Neural cell (in vitro differentiated cells): ENCODE measurements at regions not wholly inside any gene's neighbourhood (a gene's known extent, or its start where the extent isn't known, plus 50 kb on each side); places are given as distances from the start of the nearest gene placed in this dataset.

Source experiments
- EP300 ChIP-seq: fragments of 450-650 bp; conservative IDR thresholded peaks from 2 replicates; pipeline ENCODE4 v1.6.1; 2014; ENCODE audit warnings: antibody characterized with exemption, mild to moderate bottlenecking, moderate library complexity; ENCODE audit not compliant: poor library complexity, severe bottlenecking
- EZH2 ChIP-seq: fragments of 200-600, 300-800 bp; shearing (Covaris generic), sonication (generic); IDR thresholded peaks from 2 replicates; pipeline ENCODE4 v1.6.1; 2014; ENCODE audit warnings: antibody characterized with exemption, low read length, borderline replicate concordance, mild to moderate bottlenecking; ENCODE audit not compliant: insufficient read depth, poor library complexity, severe bottlenecking
- POLR2AphosphoS5 ChIP-seq: IDR thresholded peaks from 2 replicates; pipeline ENCODE4 v1.6.1; 2012
- RAD21 ChIP-seq: fragments of 450-650 bp; conservative IDR thresholded peaks from 2 replicates; pipeline ENCODE4 v1.6.1; 2014; ENCODE audit warnings: antibody characterized with exemption, mild to moderate bottlenecking, moderate library complexity
- SMC3 ChIP-seq: fragments of 450-650 bp; conservative IDR thresholded peaks from 2 replicates; pipeline ENCODE4 v1.6.1; 2014; ENCODE audit warnings: antibody characterized with exemption, mild to moderate bottlenecking, moderate library complexity; ENCODE audit not compliant: poor library complexity
- TAF1 ChIP-seq: IDR thresholded peaks from 2 replicates; pipeline ENCODE4 v1.6.1; 2012; ENCODE audit warnings: low read depth
- TF ChIP-seq, protein P1 (sequence below): fragments of 450-650 bp; IDR thresholded peaks from 2 replicates; pipeline ENCODE4 v1.5.1; 2014; ENCODE audit warnings: antibody characterized with exemption, mild to moderate bottlenecking, moderate library complexity; ENCODE audit not compliant: poor library complexity, severe bottlenecking
- TF ChIP-seq, protein P2 (sequence below): IDR thresholded peaks from 2 replicates; pipeline ENCODE4 v1.6.1; 2012; ENCODE audit warnings: borderline replicate concordance

DNA sequence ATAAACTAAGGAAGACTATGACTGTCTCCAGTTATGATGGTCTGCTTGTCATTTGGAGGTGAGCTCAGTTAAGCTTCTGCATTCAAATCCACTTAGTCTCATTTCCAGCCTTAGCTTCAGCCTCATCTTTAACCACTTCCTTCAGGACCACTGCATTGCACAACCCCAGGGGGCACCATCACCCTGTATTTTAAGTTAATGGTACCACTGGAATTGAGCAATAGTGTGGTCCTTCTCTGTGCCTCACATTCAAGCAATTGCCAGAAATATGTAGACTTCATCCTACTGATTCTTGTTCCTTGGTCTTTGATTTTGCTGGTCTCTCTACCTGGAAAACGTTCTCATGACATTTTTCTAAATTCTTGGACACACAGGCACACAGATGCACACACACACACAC lies 131.5 kb upstream of the PTPN3 start:
- TF ChIP-seq SMC3 (no peak), EZH2 (no peak), POLR2AphosphoS5 (no peak), RAD21 (no peak), EP300 (no peak), TAF1 (no peak)
- TF ChIP-seq, protein P1, sequence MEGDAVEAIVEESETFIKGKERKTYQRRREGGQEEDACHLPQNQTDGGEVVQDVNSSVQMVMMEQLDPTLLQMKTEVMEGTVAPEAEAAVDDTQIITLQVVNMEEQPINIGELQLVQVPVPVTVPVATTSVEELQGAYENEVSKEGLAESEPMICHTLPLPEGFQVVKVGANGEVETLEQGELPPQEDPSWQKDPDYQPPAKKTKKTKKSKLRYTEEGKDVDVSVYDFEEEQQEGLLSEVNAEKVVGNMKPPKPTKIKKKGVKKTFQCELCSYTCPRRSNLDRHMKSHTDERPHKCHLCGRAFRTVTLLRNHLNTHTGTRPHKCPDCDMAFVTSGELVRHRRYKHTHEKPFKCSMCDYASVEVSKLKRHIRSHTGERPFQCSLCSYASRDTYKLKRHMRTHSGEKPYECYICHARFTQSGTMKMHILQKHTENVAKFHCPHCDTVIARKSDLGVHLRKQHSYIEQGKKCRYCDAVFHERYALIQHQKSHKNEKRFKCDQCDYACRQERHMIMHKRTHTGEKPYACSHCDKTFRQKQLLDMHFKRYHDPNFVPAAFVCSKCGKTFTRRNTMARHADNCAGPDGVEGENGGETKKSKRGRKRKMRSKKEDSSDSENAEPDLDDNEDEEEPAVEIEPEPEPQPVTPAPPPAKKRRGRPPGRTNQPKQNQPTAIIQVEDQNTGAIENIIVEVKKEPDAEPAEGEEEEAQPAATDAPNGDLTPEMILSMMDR: no peak
- TF ChIP-seq, protein P2, sequence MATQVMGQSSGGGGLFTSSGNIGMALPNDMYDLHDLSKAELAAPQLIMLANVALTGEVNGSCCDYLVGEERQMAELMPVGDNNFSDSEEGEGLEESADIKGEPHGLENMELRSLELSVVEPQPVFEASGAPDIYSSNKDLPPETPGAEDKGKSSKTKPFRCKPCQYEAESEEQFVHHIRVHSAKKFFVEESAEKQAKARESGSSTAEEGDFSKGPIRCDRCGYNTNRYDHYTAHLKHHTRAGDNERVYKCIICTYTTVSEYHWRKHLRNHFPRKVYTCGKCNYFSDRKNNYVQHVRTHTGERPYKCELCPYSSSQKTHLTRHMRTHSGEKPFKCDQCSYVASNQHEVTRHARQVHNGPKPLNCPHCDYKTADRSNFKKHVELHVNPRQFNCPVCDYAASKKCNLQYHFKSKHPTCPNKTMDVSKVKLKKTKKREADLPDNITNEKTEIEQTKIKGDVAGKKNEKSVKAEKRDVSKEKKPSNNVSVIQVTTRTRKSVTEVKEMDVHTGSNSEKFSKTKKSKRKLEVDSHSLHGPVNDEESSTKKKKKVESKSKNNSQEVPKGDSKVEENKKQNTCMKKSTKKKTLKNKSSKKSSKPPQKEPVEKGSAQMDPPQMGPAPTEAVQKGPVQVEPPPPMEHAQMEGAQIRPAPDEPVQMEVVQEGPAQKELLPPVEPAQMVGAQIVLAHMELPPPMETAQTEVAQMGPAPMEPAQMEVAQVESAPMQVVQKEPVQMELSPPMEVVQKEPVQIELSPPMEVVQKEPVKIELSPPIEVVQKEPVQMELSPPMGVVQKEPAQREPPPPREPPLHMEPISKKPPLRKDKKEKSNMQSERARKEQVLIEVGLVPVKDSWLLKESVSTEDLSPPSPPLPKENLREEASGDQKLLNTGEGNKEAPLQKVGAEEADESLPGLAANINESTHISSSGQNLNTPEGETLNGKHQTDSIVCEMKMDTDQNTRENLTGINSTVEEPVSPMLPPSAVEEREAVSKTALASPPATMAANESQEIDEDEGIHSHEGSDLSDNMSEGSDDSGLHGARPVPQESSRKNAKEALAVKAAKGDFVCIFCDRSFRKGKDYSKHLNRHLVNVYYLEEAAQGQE: no peak
